LNCAP (cell line): ENCODE measurements at regions not wholly inside any gene's neighbourhood (a gene's known extent, or its start where the extent isn't known, plus 50 kb on each side); places are given as distances from the start of the nearest gene placed in this dataset.

Experiments used
- TF ChIP-seq, protein P1 (sequence below): fragments of 450-650 bp; IDR thresholded peaks from 2 replicates; pipeline ENCODE4 v1.5.1; 2017; ENCODE audit warnings: mild to moderate bottlenecking

- TF ChIP-seq, protein P1, sequence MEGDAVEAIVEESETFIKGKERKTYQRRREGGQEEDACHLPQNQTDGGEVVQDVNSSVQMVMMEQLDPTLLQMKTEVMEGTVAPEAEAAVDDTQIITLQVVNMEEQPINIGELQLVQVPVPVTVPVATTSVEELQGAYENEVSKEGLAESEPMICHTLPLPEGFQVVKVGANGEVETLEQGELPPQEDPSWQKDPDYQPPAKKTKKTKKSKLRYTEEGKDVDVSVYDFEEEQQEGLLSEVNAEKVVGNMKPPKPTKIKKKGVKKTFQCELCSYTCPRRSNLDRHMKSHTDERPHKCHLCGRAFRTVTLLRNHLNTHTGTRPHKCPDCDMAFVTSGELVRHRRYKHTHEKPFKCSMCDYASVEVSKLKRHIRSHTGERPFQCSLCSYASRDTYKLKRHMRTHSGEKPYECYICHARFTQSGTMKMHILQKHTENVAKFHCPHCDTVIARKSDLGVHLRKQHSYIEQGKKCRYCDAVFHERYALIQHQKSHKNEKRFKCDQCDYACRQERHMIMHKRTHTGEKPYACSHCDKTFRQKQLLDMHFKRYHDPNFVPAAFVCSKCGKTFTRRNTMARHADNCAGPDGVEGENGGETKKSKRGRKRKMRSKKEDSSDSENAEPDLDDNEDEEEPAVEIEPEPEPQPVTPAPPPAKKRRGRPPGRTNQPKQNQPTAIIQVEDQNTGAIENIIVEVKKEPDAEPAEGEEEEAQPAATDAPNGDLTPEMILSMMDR: no peak
These were observed 312.9 kb downstream of the SAMD5 start for GRCh38 chr6:147821295-147821897.

DNA sequence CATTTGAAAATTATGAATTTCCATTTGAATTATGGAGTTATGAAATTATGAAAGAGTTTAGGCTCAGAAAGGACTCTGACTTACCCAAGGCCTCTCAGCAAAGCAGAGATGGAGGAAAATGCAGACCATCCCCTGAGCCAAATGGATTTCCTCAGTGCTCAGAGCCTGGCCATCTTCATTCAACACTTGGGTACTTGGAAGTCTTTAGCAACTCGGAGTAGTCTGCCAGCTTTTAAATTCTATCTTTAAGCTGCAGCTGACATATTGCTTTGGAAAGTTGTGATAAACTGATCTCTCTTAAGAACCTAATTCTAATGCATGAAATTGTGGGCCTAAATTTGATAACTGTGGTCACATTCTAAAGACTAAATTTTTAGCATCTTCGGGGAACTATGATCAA is 315.4 kb downstream of the SAMD5 start:
- TF ChIP-seq, protein P1: no peak

GRCh38 chr6:147825848-147826247 is 317.4 kb downstream of the SAMD5 start:
- TF ChIP-seq, protein P1: no peak

- TF ChIP-seq, protein P1: no peak
These were observed 318.2 kb downstream of the SAMD5 start for GRCh38 chr6:147826698-147827097.

DNA sequence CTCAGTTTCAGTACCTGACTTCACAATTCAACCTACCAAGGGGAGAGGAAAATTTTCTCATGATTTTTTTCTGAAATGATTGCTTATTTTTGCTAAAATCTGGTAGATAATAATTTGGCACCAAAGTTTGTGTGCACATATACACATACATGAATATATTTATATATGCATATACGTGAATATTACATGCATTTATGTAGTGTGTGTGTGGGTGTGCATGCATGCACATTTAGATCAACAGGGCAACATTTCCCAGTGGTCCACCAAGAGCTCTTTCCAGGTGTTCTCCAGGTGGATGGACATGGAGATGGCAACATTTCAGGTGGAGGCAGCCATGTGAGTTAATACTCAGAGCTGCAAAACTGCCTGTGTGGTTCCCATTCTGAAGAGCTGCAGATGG is 320.9 kb downstream of the SAMD5 start:
- TF ChIP-seq, protein P1: no peak

DNA sequence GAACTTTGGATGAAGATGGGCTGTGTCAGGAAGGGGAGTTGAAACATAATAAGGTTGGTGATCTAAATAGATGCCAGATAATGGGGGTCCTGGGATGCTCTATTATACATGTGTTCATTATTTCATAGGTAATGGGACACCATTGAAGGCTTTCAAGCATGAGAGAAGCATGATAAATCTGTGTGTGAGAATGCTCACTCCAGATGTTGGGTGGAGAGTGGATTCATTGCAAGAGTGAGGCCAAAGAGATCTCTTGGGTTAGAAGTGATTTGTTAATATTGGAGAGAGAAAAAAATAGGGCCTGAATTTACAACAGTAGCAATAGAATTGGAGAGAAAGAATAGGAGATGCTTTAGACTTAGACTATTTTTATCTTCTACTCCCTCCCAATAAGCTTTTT is 321.3 kb downstream of the SAMD5 start:
- TF ChIP-seq, protein P1: no peak

DNA sequence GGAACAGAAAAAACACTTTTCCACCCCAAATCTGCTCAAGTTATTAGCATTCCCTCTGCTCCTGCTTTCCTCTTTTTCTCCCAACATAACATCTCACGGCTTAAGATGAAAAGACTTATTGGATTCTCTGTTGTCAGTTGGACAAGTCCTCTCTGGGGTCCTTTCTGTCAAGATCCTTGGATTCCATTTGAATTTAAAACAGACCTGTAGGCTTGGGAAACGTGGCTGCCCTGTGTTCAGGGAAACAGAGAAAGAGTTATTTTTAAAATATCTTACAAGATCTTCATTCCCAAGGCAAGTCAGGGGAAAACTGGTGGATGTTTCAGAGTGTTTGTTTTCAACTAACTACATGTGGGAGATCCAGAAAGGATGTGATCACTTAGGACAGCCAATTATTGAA is 322.9 kb downstream of the SAMD5 start:
- TF ChIP-seq, protein P1: no peak

- TF ChIP-seq, protein P1: no peak
These were observed 325.1 kb downstream of the SAMD5 start for GRCh38 chr6:147833607-147834006.
